ENCODE measurements at regions not wholly inside any gene's neighbourhood (a gene's known extent, or its start where the extent isn't known, plus 50 kb on each side); places are given as distances from the start of the nearest gene placed in this dataset.

DNA sequence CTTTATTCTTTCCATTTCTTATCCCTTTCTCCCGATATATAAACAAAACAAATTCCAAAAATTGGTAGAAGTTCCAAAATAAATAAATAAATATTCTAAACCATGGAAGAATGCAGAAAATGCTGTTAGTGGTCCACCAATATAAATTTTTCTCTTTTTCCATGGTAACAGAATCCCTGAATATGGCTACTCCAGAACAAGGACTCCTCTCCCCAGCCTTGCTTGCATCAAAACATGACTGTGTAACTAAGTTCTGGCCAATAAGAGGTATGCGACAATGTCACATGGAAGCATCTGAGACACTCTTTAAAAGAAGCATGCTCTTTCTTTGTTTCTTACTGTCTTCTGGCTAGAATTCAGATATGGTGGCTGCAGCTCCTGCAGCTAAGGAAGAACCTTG lies 325.1 kb upstream of the TANK start:
- Histone ChIP-seq H3K36me3 (ENCODE audit: control insufficient read depth in 4 of 4, insufficient read depth in 4 of 4, low read length in 4 of 4) (no peaks in the 10 kb centered on the region), H3K4me1 (ENCODE audit: control insufficient read depth in 5 of 5, insufficient read depth in 5 of 5, low read length in 5 of 5) (no peaks in the 10 kb centered on the region), H3K9ac (ENCODE audit: insufficient read depth in 1 of 2, low read length in 2 of 2) (no peak overlapping the region), H3K4me3 (no peak overlapping the region), H3K27ac (ENCODE audit: low read depth in 1 of 2, low read length in 1 of 2) (no peak overlapping the region), H3K27me3 (ENCODE audit: control insufficient read depth in 3 of 3, insufficient read depth in 3 of 3, low read length in 2 of 3) (no peaks in the 10 kb centered on the region), H3K9me3 (ENCODE audit: control insufficient read depth in 4 of 4, insufficient read depth in 3 of 4, low read length in 3 of 4) (no peaks in the 10 kb centered on the region)
- no peak for DNase-seq
- no peak for ATAC-seq (ENCODE audit: insufficient read depth, low FRiP score)
- 73 to 98% methylated on average over 2 of the region's 2 CpGs for WGBS, 2 donors
- TF ChIP-seq, protein P1, sequence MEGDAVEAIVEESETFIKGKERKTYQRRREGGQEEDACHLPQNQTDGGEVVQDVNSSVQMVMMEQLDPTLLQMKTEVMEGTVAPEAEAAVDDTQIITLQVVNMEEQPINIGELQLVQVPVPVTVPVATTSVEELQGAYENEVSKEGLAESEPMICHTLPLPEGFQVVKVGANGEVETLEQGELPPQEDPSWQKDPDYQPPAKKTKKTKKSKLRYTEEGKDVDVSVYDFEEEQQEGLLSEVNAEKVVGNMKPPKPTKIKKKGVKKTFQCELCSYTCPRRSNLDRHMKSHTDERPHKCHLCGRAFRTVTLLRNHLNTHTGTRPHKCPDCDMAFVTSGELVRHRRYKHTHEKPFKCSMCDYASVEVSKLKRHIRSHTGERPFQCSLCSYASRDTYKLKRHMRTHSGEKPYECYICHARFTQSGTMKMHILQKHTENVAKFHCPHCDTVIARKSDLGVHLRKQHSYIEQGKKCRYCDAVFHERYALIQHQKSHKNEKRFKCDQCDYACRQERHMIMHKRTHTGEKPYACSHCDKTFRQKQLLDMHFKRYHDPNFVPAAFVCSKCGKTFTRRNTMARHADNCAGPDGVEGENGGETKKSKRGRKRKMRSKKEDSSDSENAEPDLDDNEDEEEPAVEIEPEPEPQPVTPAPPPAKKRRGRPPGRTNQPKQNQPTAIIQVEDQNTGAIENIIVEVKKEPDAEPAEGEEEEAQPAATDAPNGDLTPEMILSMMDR (IDR thresholded peaks at IDR 0.05; ENCODE audit: control extremely low read depth, extremely low read depth): no peak

DNA sequence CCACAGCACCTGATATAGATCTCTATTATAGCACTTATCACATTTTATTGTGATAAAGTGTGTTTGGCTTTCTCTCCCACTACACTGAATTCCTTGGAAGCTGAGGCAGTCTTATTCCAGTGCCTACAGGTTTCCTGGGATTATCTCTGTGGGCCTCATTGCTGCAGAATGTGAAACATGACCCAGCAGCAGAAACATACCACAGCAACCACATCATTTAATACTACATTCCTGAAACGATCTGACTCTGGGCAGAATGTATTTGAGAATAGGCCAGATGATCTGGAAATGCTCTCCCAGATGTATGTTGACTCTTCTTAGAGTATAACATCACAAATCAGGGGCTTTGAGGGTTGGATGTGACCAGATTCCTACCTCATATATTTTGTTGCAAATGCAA lies 323.5 kb upstream of the TANK start:
- TF ChIP-seq, protein P1 (IDR thresholded peaks at IDR 0.05; ENCODE audit: control extremely low read depth, extremely low read depth): no peak
- DNase-seq (peak in 1 of 3 donors; percentile 23), ATAC-seq (ENCODE audit: insufficient read depth, low FRiP score) (no peak)
- Histone ChIP-seq H3K9ac (ENCODE audit: insufficient read depth in 1 of 2, low read length in 2 of 2) (no peak overlapping the region), H3K4me3 (no peak overlapping the region), H3K27ac (ENCODE audit: low read depth in 1 of 2, low read length in 1 of 2) (no peak overlapping the region), H3K27me3 (ENCODE audit: control insufficient read depth in 3 of 3, insufficient read depth in 3 of 3, low read length in 2 of 3) (no peaks in the 10 kb centered on the region), H3K36me3 (ENCODE audit: control insufficient read depth in 4 of 4, insufficient read depth in 4 of 4, low read length in 4 of 4) (no peaks in the 10 kb centered on the region), H3K4me1 (ENCODE audit: control insufficient read depth in 5 of 5, insufficient read depth in 5 of 5, low read length in 5 of 5) (no peaks in the 10 kb centered on the region), H3K9me3 (ENCODE audit: control insufficient read depth in 4 of 4, insufficient read depth in 3 of 4, low read length in 3 of 4) (no peaks in the 10 kb centered on the region)
- 54 to 56% methylated on average over 1 of the region's 1 CpG for WGBS, 2 donors

DNA sequence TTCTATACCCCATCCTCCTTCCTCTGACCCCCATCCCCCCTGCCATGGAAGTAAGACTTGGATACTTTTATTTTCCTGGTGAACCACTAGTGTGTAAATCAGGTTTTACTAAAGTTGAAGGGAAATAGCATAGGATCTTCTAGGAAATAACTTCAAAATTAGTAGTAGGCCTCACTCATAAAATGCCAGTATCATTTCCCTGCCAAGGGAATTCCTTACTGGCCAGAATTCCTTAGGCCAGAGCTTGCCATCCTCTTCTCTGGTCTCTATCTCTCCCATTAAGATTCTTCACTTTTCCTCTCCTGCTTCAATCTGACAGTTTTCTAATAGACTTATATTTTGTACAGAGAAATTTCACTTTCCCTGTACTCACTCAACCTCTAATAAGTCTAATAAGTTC lies 322.8 kb upstream of the TANK start:
- Histone ChIP-seq H3K9me3 (ENCODE audit: control insufficient read depth in 4 of 4, insufficient read depth in 3 of 4, low read length in 3 of 4) (no peaks in the 10 kb centered on the region), H3K4me3 (no peak overlapping the region), H3K4me1 (ENCODE audit: control insufficient read depth in 5 of 5, insufficient read depth in 5 of 5, low read length in 5 of 5) (no peaks in the 10 kb centered on the region), H3K9ac (ENCODE audit: insufficient read depth in 1 of 2, low read length in 2 of 2) (no peak overlapping the region), H3K36me3 (ENCODE audit: control insufficient read depth in 4 of 4, insufficient read depth in 4 of 4, low read length in 4 of 4) (no peaks in the 10 kb centered on the region), H3K27ac (ENCODE audit: low read depth in 1 of 2, low read length in 1 of 2) (no peak overlapping the region), H3K27me3 (ENCODE audit: control insufficient read depth in 3 of 3, insufficient read depth in 3 of 3, low read length in 2 of 3) (no peaks in the 10 kb centered on the region)
- TF ChIP-seq, protein P1 (IDR thresholded peaks at IDR 0.05; ENCODE audit: control extremely low read depth, extremely low read depth): no peak
- ATAC-seq (ENCODE audit: insufficient read depth, low FRiP score): no peak
- DNase-seq: no peak

DNA sequence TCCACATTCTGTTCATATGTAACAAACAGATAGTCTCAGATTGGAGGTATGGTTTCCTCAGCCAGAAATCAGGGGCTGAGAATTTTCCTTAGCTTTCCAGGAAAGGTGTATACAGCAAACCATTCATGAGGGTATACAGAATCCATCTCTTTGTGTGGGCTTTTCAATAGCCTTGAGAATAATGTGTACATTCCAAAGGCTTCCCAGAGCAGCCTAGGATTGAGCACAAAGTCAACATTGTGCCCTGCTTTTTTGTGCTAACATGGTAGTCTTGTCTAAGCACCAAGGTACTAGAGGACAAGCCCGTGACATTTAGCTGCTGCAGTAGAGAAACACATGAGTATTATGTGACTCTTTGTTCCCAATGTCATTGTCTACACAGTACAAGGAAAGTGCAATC lies 322.1 kb upstream of the TANK start:
- DNase-seq (no peak), ATAC-seq (ENCODE audit: insufficient read depth, low FRiP score) (no peak)
- Histone ChIP-seq H3K4me3 (no peak overlapping the region), H3K36me3 (ENCODE audit: control insufficient read depth in 4 of 4, insufficient read depth in 4 of 4, low read length in 4 of 4) (no peaks in the 10 kb centered on the region), H3K27me3 (ENCODE audit: control insufficient read depth in 3 of 3, insufficient read depth in 3 of 3, low read length in 2 of 3) (no peaks in the 10 kb centered on the region), H3K9me3 (ENCODE audit: control insufficient read depth in 4 of 4, insufficient read depth in 3 of 4, low read length in 3 of 4) (peaks cover 0 to 2% (median under 1%) of the 10 kb centered on the region in 4 donors), H3K4me1 (ENCODE audit: control insufficient read depth in 5 of 5, insufficient read depth in 5 of 5, low read length in 5 of 5) (no peaks in the 10 kb centered on the region), H3K27ac (ENCODE audit: low read depth in 1 of 2, low read length in 1 of 2) (no peak overlapping the region), H3K9ac (ENCODE audit: insufficient read depth in 1 of 2, low read length in 2 of 2) (no peak overlapping the region)
- 85 to 89% methylated on average over 1 of the region's 1 CpG for WGBS, 2 donors
- TF ChIP-seq, protein P1 (IDR thresholded peaks at IDR 0.05; ENCODE audit: control extremely low read depth, extremely low read depth): no peak
